Parathyroid adenoma (tissue), 2 donors: ENCODE measurements at regions not wholly inside any gene's neighbourhood (a gene's known extent, or its start where the extent isn't known, plus 50 kb on each side); places are given as distances from the start of the nearest gene placed in this dataset.
"Not testable (repeated sequence)": the region's sequence is repeated elsewhere in the genome, so short reads cannot be mapped to it uniquely, and the experiment has no call there.

Source experiments
- H2AFZ ChIP-seq: fragments of 300-600 bp; sonication (generic); one replicate; pipeline ENCODE4 v1.7.0; 2017; ENCODE audit warnings: antibody characterized with exemption, mild to moderate bottlenecking
- H3K27ac ChIP-seq: fragments of 300-600 bp; sonication (generic); one replicate; pipeline ENCODE4 v1.7.0; 2017
- H3K27me3 ChIP-seq: fragments of 300-600 bp; sonication (generic); one replicate; pipeline ENCODE4 v1.7.0; 2017; ENCODE audit warnings: low read length; ENCODE audit not compliant: control insufficient read depth, insufficient read depth
- H3K36me3 ChIP-seq: fragments of 300-600 bp; sonication (generic); one replicate; pipeline ENCODE4 v1.7.0; 2017; ENCODE audit warnings: low read length; ENCODE audit not compliant: control insufficient read depth, insufficient read depth
- H3K4me1 ChIP-seq: fragments of 300-600 bp; sonication (generic); one replicate; pipeline ENCODE4 v1.7.0; 2017; ENCODE audit warnings: control low read depth
- H3K4me2 ChIP-seq: fragments of 300-600 bp; sonication (generic); one replicate; pipeline ENCODE4 v1.7.0; 2017; ENCODE audit warnings: low read length
- H3K4me3 ChIP-seq: fragments of 300-600 bp; sonication (generic); one replicate; pipeline ENCODE4 v1.7.0; 2017; ENCODE audit warnings: low read depth, low read length
- H3K79me2 ChIP-seq: fragments of 300-600 bp; sonication (generic); one replicate; pipeline ENCODE4 v1.7.0; 2017; ENCODE audit warnings: control low read depth
- H3K9ac ChIP-seq: fragments of 300-600 bp; sonication (generic); one replicate; pipeline ENCODE4 v1.7.0; 2017; ENCODE audit warnings: mild to moderate bottlenecking
- H3K9me3 ChIP-seq: fragments of 300-600 bp; sonication (generic); one replicate; pipeline ENCODE4 v1.7.0; 2017; ENCODE audit warnings: low read length; ENCODE audit not compliant: control insufficient read depth
- TF ChIP-seq, protein P1 (sequence below): fragments of 300-600 bp; sonication (generic); IDR thresholded peaks from one replicate; pipeline ENCODE4 v1.7.0; 2017; ENCODE audit warnings: antibody characterized with exemption, mild to moderate bottlenecking
- donor health status: primary hyperparathyroidism.

DNA sequence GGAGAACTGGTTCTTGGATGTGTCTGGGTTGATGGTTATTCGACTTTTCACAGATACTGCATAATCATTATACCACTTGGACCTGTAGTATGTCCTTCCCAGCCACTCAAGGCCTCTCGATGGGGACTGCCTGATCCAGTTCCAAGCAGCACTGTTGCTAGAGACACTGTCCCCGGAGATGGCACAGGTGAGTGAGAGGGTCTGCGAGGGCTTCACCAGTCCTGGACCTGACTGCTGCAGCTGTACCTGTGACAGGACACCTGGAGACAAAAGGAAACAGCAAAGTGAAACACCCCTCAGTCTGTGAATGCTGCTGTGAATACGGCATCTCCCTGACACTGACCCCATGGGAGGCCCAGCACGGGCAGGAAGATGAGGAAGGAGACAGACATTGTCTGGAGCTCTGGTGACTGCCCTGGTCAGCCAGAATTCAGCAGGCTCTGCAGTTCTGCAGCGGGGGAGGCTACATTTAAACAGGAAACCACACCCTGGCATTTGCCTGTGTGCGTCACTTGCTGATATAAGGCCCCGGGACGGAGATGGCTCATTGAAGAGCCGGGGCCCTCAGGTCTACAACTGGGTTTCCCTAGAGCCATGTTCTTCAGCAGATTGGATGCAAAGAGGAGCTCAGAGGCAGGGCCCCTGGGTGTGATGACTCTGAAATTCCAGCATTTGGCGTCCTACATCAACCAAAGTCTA lies 413.6 kb downstream of the TMEM121 start:
- Histone ChIP-seq H3K9ac (no peak overlapping the region), H3K9me3 (no peaks in the 10 kb centered on the region), H3K27ac (no peak overlapping the region), H3K36me3 (no peaks in the 10 kb centered on the region), H3K4me2 (no peak overlapping the region), H3K79me2 (no peaks in the 10 kb centered on the region), H3K4me3 (no peak overlapping the region), H3K4me1 (no peaks in the 10 kb centered on the region), H2AFZ (no peak overlapping the region), H3K27me3 (no peaks in the 10 kb centered on the region)
- TF ChIP-seq, protein P1, sequence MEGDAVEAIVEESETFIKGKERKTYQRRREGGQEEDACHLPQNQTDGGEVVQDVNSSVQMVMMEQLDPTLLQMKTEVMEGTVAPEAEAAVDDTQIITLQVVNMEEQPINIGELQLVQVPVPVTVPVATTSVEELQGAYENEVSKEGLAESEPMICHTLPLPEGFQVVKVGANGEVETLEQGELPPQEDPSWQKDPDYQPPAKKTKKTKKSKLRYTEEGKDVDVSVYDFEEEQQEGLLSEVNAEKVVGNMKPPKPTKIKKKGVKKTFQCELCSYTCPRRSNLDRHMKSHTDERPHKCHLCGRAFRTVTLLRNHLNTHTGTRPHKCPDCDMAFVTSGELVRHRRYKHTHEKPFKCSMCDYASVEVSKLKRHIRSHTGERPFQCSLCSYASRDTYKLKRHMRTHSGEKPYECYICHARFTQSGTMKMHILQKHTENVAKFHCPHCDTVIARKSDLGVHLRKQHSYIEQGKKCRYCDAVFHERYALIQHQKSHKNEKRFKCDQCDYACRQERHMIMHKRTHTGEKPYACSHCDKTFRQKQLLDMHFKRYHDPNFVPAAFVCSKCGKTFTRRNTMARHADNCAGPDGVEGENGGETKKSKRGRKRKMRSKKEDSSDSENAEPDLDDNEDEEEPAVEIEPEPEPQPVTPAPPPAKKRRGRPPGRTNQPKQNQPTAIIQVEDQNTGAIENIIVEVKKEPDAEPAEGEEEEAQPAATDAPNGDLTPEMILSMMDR = no peak

DNA sequence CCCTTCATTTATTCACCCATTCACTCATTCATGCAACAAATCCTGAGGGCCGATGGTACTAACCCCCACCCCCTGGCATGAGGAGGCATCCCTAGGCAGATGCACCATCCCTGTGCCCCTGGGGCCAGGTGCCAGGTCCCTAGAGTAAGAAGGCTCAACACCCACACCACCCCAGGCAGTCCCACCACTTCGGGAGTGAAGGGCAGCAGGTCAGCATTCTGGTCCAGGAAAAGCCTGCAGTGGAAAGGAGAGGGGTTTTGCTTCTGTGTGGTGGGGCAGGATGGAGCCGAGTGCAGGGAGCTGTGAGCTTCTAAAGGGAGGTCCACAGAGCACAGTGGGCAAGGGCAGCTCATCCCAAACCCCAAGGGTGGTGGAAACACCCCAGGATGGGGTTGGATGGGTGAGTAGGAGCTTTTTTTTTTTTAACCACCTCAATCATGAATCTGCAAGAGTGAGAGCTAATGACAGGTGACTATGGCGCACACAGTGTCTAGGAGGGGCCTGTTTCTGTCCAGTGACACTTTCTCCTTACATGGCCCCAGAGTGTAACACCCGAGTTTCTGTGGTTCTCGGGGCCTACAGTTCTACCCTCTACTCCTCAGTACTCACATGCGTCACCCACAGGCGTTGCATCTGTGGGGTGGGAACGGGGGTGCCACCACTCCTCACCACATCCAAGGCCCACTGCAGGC lies 414.3 kb downstream of the TMEM121 start:
- no peak overlapping the region for H3K4me3 ChIP-seq
- no peaks in the 10 kb centered on the region for H3K4me1 ChIP-seq
- TF ChIP-seq, protein P1 = no peak
- H3K4me2 ChIP-seq = no peak overlapping the region
- H3K9ac ChIP-seq = no peak overlapping the region
- no peak overlapping the region for H3K27ac ChIP-seq
- H2AFZ ChIP-seq = no peak overlapping the region
- H3K9me3 ChIP-seq = no peaks in the 10 kb centered on the region
- no peaks in the 10 kb centered on the region for H3K36me3 ChIP-seq
- no peaks in the 10 kb centered on the region for H3K79me2 ChIP-seq
- H3K27me3 ChIP-seq = no peaks in the 10 kb centered on the region

DNA sequence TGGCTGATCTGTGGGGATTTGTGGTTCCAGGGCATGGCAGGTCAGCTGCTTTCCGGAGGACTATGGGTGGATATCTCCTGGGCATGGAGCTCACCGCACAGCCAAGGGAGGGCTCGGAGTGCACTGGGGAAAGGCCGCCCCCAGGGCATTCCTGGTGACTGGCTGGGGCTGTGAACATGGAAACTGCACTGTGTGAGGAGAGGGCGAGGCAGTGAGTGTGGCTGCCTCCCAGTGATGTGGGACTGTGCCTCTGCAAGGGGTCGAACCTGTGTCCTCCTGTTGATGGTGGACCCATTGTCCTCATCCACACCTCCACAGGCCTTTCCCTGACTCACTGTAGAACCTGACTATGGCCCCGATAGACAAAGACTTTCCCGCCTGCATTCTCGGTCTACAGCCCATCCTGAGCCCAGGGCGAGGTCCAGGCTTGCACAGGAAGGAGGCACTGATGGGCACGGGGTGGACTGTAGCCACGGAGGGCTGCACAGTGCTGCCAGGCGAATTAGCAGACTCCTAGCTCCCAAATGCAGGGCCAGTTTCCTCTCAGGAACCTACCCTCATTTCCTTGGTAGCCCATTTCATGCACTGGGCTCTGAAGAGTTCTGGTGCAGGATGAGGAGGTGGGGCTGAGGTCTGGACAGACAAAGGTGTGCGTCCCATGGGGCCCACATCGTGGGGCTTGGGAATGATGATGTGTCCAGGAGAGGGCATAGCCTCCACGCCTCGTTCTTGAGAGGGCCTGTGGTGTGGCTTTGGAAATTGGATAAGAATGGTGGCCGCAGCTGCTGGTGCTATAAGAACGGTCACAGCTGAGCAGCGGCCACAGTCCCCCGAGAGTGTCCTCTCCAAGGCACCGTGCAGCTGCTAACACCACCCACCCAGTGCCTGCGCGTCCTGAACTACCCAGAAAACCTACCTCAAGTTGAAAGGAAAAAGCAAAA lies 415.1 kb downstream of the TMEM121 start:
- H3K9ac ChIP-seq = no peak overlapping the region
- H2AFZ ChIP-seq = no peak overlapping the region
- no peak overlapping the region for H3K4me3 ChIP-seq
- no peak overlapping the region for H3K4me2 ChIP-seq
- no peaks in the 10 kb centered on the region for H3K4me1 ChIP-seq
- no peaks in the 10 kb centered on the region for H3K27me3 ChIP-seq
- H3K36me3 ChIP-seq = no peaks in the 10 kb centered on the region
- no peak overlapping the region for H3K27ac ChIP-seq
- H3K9me3 ChIP-seq = no peaks in the 10 kb centered on the region
- TF ChIP-seq, protein P1 = no peak
- no peaks in the 10 kb centered on the region for H3K79me2 ChIP-seq

DNA sequence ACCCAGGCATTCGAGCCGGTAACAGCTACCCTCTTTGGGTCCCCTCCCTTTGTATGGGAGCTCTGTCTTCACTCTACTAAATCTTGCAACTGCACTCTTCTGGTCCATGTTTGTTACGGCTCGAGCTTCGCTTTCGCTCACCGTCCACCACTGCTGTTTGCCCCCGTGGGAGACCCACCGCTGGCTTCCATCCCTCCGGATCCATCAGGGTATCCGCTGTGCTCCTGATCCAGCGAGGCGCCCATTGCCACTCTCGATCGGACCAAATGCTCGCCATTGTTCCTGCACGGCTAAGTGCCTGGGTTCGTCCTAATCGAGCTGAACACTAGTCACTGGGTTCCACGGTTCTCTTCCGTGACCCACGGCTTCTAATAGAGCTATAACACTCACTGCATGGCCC lies 416.3 kb downstream of the TMEM121 start:
- H3K27ac ChIP-seq, H3K27me3 ChIP-seq, H3K4me3 ChIP-seq, H3K4me2 ChIP-seq, H3K79me2 ChIP-seq, H2AFZ ChIP-seq, H3K4me1 ChIP-seq, H3K36me3 ChIP-seq, H3K9me3 ChIP-seq, H3K9ac ChIP-seq: not testable (repeated sequence)

DNA sequence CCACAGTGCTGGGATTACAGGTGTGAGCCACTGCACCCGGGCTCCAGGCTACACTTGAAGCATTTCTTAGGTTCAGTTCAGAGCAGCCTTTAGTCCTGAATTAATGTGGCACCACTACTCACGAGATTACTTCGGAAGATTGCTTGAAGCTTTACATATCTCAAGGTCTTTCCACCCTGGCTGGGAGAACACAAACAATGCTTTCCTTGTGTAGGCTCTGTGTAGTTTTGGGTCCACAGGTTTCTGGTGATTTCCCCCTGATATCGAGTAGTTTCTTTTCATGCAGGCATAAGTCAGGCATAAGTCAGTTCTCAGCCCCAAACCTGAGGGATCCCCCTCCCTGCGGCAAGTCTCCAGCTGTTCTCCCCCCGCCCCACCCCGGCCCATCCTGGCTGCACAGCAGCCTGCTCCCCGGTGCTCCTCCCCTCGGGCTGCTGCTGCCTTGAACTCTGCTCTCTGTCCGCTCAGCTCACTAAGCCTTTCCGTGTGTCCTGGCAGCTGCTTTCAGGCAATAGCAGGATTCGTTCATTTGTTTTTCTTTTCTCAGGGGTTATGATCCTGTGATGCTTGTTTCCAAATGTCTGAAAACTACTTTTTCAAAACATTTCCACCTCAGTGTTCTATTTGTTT lies 417.7 kb downstream of the TMEM121 start:
- Histone ChIP-seq H3K36me3 (no peaks in the 10 kb centered on the region), H3K9ac (no peak overlapping the region), H3K27me3 (no peaks in the 10 kb centered on the region), H3K27ac (no peak overlapping the region), H3K4me1 (no peaks in the 10 kb centered on the region), H3K9me3 (no peaks in the 10 kb centered on the region), H3K79me2 (no peaks in the 10 kb centered on the region), H3K4me3 (no peak overlapping the region), H3K4me2 (no peak overlapping the region), H2AFZ (no peak overlapping the region)
- TF ChIP-seq, protein P1 = no peak
